ENCODE measurements at regions not wholly inside any gene's neighbourhood (a gene's known extent, or its start where the extent isn't known, plus 50 kb on each side); places are given as distances from the start of the nearest gene placed in this dataset.

DNA sequence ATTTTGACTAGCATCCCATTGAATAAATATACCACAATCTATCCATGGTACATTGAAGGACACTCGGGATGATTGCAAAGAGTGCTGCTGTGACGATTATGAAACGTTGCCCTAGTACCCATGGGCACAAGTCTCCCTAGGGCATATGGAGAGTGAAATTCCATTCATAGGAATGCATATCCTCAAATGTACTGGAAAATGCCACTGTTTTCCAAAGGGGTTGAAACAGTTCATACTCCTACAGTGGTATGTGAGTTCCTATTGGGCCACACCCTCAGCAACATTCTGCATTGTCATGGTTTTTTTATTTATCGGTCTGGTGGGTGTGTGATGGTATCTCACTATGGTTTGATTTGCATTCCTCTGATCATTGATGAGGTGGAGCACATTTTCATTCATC lies 130.6 kb downstream of the TWIST2 start:
- TF ChIP-seq, protein P1, sequence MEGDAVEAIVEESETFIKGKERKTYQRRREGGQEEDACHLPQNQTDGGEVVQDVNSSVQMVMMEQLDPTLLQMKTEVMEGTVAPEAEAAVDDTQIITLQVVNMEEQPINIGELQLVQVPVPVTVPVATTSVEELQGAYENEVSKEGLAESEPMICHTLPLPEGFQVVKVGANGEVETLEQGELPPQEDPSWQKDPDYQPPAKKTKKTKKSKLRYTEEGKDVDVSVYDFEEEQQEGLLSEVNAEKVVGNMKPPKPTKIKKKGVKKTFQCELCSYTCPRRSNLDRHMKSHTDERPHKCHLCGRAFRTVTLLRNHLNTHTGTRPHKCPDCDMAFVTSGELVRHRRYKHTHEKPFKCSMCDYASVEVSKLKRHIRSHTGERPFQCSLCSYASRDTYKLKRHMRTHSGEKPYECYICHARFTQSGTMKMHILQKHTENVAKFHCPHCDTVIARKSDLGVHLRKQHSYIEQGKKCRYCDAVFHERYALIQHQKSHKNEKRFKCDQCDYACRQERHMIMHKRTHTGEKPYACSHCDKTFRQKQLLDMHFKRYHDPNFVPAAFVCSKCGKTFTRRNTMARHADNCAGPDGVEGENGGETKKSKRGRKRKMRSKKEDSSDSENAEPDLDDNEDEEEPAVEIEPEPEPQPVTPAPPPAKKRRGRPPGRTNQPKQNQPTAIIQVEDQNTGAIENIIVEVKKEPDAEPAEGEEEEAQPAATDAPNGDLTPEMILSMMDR (IDR thresholded peaks at IDR 0.05; ENCODE audit: low read depth, low read length, missing control alignments) = no peak
- in situ Hi-C loops (cut with HindIII; ENCODE audit: low sequenced_read_pairs) = no loop called here
- no peak for DNase-seq (ENCODE audit: low read depth)
- no peak overlapping the region for H3K4me3 ChIP-seq (ENCODE audit: low read depth, low read length)

DNA sequence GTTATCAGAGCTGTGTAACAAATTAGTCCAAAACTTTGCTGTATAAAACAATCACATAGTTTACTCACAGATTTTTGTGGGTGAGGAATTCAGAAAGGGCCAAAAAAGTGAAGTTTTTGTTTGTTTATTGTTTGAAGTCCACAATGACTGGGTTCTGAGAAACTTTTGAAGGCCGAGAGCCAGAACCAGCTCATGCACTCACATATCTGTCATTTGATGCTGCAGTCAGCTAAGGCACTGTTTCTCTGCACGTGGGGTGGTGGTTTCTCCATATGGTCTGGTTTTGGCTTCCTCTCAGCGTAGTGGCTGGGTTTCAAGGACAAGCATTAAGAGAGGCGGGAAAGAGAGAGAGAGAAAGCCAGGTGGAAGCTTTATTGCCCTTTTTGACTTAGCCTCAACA lies 131.8 kb downstream of the TWIST2 start:
- H3K4me3 ChIP-seq (ENCODE audit: low read depth, low read length) = no peak overlapping the region
- DNase-seq (ENCODE audit: low read depth) = no peak
- in situ Hi-C loops (cut with HindIII; ENCODE audit: low sequenced_read_pairs) = no loop called here
- TF ChIP-seq, protein P1 (IDR thresholded peaks at IDR 0.05; ENCODE audit: low read depth, low read length, missing control alignments) = no peak

DNA sequence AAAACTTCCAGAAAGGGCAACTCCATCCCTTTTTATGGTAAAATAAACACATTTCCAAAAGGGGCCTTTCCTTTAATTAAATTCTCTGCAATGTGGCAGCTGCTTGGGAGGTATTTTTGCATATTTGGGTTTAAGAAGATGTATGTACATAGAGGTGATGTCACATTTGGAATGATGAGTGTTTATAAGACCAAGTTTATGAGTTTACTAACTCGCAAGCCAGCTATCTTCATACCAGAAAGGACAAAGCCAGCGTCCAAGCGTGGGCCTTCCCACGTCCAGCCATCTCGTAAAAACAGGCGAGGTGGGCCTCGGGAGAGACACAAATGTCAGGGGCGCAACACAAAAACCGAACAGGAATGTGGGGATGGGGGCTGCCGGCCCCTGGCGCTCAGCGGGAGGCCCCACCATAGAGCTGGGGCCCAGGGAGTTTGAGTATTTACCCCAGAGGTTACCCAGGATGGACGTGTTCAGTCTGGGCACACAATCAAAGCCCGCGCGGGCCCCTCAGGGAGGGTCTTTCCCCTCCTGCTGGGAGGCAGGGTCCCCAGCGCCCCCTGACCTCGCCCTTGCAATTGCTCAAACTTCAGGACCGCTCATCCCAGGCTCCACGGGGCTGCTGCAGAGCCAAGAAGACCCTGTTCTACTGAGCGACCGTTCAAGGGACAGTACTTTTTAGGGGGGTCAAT lies 137.3 kb downstream of the TWIST2 start:
- no peak overlapping the region for H3K4me3 ChIP-seq (ENCODE audit: low read depth, low read length)
- in situ Hi-C loops (cut with HindIII; ENCODE audit: low sequenced_read_pairs) = no loop called here
- TF ChIP-seq, protein P1 (IDR thresholded peaks at IDR 0.05; ENCODE audit: low read depth, low read length, missing control alignments) = no peak
- DNase-seq (ENCODE audit: low read depth) = no peak

DNA sequence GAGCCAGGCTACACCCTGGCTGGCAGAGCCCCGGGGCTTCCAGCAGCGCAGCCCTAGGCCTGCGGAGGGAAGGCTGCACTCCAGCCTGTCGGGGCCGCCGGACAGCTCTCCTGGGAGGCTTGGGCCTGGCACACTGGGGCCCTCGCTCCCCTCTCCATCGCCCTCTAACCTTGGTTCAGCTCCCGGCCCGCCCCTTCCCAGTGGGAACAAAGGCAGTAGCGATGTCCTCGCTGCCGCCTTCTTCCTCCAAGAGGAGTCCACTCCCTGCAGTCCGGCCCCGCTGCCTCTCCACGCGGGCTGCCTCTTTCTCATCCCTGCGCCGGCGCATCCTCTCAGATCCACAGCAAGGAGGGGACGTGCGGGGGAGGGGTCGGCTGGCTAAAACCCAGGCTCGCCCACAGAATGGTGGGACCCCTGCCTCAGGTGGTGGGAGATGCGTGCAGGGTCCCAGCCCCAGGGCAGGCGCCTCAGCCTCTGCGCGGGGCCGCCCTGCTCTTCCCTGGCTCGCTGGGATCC lies 138.1 kb downstream of the TWIST2 start:
- TF ChIP-seq, protein P1 (IDR thresholded peaks at IDR 0.05; ENCODE audit: low read depth, low read length, missing control alignments) = no peak
- H3K4me3 ChIP-seq (ENCODE audit: low read depth, low read length) = no peak overlapping the region
- in situ Hi-C loops (cut with HindIII; ENCODE audit: low sequenced_read_pairs) = no loop called here
- no peak for DNase-seq (ENCODE audit: low read depth)

DNA sequence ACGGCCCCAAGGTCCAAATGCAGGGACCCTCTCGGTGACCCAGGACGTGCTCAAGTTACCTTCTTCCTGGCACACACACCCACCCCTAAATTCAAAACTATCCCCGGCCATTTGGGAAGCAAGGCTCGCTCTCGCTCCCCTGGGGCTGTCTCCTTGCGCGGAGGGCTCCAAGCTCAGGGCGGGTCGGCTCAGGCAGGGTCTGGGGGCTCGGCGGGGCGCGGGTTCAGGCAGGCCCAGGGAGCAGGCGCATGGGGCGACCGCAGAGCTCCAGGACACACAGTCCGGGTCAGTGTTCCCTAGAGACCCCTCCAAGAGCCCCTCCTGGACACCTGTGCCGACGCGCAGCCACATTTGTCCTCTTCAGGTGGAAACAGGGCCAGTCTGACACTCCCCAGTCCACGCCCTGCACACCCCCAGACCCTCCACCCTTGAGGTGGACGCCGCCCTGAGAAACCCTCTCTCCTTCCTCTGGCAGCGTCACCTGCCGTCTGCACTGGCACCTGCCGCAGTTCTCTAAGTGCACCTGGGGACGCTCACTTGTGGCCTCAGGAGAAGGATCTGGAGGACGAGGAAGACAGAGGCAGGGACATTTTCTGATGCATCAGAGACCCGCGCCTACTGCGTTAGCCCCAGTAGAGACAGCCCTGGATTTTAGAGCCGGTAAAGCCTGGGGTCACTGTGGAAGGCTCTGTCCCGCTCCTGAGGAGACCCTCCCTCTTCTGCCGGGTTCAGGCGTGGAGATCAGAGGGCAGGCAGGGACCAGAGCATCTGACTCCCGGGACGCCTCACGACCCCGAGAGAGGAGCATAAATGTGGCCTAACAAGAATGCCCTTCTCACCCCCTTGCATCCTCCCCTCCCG lies 138.8 kb downstream of the TWIST2 start:
- TF ChIP-seq, protein P1 (IDR thresholded peaks at IDR 0.05; ENCODE audit: low read depth, low read length, missing control alignments) = no peak
- in situ Hi-C loops (cut with HindIII; ENCODE audit: low sequenced_read_pairs) = no loop called here
- no peak for DNase-seq (ENCODE audit: low read depth)
- no peak overlapping the region for H3K4me3 ChIP-seq (ENCODE audit: low read depth, low read length)

DNA sequence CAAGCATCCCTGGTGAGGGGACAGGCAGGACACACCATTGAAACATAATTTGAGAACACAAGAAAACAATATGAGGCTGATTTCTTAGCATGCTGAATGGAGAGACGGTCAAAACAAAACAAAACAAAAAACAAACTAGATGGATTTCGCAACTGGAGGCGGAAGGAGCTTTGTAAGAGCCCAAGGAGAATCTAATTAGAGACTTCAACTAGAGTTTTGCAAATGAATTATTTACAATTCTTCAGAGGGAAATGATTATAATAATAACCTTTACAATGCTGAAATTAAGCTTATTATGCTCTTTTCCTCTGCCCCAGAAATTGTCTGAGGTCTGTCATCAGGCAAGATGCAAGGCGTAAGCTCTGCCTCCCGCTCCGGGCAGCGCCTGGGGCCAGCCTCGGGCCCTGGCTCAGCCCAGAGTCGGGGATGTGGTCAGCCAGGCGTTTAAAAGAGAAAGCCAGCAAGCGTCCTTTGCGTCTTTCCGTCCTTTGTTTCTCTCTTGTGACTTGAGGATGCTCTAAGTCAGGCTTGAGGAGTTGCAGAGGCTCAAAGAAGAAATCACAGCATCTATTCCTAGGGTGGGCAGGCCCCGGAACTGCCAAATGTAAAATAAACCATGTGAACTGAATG lies 139.6 kb downstream of the TWIST2 start:
- TF ChIP-seq, protein P1 (IDR thresholded peaks at IDR 0.05; ENCODE audit: low read depth, low read length, missing control alignments) = no peak
- no peak overlapping the region for H3K4me3 ChIP-seq (ENCODE audit: low read depth, low read length)
- in situ Hi-C loops (cut with HindIII; ENCODE audit: low sequenced_read_pairs) = no loop called here
- DNase-seq (ENCODE audit: low read depth) = no peak
